Activated naive CD4-positive, alpha-beta T cell treated with anti-CD3 and anti-CD28 coated beads, Interleukin-2, amount 50 U/mL, for 16 hours (primary cell): ENCODE measurements at regions not wholly inside any gene's neighbourhood (a gene's known extent, or its start where the extent isn't known, plus 50 kb on each side); places are given as distances from the start of the nearest gene placed in this dataset.

Source experiments
- DNase-seq: peaks from one replicate; pipeline ENCODE4 v3.0.0-alpha.2; 2020

DNA sequence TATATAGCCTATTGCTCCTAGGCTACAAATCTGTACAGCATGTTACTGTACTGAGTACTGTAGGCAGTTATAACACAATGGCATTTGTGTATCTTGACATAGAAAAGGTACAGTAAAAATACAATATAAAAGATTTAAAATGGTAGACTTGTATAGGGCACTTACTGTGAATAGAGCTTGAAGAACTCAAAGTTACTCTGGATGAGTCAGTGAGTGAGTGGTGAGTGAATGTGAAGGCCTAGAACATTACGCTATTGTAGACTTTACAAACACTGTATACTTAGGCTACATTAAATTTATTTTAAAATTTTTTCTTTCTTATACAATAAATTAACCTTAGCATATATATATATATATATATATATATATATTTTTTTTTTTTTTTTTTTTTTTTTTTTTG lies 140.0 kb upstream of the UBE2E1 start:
- no peak for DNase-seq

DNA sequence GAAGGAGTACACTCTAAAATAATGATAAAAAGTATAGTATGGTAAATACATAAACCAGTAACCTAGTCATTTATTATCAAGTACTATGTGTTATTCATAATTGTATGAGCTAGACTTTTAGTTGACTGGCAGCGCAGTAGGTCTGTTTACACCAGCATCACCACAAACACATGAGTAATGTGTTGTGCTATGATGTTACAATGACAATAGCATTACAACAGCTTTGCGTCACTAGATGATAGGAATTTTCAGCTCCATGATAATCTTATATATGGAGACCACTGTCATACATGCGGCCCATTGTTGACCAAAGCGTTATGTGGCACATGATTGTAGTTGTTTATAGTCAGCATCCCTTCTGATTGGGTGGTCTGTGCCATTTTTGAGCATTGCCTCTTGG lies 138.9 kb upstream of the UBE2E1 start:
- no peak for DNase-seq

DNA sequence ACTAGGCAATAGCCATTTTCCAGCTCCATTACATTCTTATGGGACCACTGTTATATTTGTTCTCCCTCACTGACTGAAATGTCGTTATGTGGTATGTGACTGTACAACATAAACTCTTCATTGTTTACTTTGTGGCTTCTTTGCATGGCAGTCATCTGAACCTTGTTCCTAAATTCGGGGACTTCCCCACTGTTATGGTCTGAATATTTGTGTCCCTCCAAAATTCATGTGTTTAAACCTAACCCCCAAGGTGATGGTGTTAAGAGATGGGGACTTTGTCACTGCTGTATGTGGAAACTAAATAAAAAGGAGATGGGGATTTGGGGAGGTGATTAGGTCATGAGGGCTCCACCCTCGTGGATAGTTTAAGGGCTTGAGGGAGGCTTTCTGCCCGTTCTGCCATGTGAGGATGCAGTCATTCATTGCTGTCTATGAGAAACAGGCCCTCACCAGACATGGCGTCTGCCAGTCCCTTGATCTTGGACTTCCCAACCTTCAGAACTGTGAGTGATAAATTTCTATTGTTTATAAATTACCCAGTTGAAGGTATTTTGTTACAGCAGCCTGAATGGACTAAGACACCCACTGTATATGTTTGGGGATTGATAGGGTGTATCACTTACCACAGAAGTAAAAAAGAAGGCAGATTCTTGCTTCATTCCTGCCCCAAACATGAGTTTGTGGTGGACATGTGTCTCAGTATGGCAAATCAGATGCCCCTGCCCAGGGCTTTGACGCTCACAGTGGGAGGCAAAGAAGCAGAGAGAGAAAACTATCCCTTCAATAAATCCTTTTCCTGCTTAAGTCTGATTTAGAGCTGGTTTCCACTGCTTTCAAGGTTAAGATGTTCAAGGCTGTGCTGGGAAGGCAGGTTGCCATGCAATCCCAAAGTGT lies 138.0 kb upstream of the UBE2E1 start:
- no peak for DNase-seq

DNA sequence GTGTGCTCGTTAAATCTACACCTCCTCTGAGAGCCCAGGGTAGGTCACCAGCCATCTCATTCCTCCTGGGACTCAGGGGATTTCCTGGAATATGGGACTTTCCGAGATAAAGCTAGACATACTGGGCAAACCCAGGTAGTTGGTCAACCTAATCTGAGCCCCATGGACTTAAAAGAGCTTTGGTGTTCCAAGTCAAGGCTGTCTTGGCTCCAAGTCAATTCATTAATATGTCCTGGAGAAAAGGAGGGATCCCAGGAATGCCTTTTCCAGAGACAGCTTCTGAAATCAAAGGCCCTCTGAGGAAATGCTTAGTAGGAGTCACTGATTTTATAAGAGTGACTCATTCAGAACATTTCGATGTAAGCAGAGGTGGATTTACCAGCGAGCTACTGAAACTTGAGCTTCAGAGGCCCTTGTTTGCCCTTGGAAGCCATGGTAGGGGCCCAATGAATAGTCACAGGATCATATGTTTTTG lies 137.3 kb upstream of the UBE2E1 start:
- DNase-seq, result no peak

DNA sequence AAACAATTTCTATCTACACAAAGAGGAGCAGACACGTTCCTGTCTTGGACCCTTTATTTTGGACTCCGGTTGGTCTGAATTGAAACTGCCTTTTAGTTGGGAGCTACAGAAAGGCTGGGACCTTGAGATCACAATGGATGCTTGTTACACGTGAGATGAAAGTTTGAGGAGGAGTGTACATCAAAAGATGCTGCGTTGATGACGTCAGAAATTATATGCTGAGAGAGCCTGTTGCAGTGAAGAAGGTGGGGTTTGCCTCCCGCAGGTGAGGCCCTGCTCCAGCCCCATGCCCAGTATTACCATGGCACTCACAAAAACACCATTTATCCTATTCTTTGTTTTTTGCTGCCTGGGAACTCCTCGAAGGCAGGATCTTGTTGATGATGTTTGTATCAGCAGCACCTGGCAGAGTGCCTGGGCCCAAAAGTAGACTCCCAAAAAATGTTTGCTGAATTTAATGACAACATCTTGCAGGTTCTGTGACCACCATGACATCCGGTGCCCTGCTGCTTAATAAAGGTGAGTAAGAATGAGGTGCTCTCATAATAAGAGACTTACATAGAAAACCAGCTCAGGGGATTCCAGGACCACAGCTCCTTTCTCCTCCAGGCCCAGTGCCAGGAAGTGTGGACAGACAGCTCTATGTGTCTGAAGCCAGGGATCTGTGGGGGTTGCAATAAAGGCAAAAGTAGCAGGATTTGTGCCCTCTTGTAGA lies 136.1 kb upstream of the UBE2E1 start:
- no peak for DNase-seq

DNA sequence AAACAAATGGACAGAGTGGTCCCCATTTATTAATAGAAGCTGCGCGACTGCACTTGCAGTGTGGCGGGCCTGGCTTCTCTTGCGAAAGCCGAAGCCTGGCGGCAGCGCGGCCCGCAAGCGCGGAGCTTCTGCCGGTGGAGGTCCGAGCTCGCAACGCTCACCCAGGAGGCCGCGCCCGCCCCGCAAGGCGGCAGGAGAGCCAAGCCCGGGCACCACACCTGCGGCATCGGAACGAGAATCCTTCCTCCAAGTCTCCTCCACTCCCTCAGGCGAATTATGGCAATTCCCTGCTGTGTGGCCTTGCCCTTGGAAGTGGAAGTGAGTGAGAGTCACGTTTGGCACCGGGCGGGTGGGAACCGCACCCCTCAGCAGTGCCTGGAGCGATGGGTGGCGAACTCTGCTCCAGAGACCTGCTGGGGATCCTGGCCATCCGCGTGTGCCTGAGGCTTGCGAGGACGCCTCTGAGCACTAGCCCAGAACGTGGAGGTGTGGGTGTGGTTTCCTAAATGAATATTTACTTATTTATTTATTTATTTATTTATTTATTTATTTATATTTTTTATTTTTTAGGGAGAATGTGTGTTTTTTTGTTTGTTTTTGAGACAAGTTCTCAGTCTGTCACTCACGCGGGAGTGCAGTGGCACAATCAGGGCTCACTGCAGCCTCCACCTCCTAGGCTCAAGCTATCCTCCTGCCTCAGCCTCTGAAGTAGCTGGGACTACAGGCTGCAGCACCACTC lies 133.7 kb upstream of the UBE2E1 start:
- DNase-seq, result no peak

DNA sequence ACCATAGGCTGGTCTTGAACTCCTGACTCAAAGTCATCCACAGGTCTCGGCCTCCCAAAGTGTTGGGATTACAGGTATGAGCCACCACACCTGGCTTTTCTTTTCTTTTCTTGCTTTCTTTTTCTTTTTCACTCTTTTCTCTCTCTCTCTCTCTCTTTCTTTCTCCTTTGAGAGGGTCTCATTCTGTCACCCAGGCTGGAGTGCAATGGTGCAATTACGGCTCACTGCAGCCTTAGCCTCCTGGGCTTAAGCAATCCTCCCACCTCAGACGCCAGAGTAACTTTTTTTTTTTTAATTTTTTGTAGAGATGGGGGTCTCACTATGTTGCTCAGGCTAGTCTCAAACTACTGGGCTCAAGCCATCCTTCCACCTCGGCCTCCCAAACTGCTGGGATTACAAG lies 133.1 kb upstream of the UBE2E1 start:
- no peak for DNase-seq

DNA sequence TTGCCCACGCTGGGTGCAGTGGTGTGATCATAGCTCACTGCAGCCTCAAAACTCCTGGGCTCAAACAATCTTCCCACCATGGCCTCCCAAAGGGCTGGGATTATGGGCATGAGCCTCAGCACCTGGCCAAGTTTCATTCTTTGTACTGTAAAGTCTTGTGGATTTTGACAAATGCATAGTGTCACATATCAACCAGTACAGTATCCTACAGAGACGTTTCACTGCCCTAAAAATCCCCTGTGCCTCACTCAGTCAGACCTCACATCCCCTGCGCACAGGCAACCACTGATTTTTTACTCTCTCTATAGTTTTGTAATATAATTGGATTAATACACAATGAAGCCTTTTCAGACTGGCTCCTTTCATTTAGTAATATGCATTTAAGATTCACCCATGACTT lies 130.7 kb upstream of the UBE2E1 start:
- DNase-seq, result no peak

DNA sequence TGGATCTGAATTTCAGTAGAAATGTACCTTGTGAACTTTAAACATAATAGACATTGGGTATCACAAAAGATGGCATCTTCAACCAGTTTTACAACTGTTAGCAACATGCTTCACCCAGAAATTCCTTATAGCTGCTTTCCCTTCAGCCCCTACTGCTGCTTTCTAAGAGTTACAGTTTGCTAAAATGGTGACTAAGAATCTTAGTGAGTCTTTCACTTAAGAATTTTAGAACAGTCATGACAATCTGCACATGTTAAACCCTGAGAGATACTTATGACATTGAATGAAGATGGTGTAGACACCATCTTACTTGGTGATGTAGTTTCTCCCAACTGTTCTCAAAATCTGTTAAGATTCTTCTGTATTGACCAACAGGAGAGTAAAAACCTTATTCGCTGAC lies 129.7 kb upstream of the UBE2E1 start:
- no peak for DNase-seq

DNA sequence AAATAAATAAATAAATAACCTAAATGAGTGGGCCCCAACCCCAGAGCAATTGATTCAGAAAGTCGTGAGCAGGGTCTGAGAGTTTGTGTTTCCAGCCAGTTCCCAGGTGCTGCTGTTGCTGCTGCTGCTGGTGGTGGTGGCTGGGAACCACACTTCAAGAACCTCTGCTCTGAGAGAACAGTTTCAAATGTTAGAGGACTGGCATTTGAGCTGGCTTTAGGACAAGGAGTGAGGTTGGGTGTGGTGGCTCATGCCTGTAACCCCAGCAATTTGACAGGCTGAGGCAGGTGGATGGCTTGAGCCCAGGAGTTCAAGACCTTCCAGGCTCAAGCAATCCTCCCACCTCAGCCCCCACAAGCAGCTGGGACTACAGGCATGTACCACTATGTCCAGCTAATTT lies 123.1 kb upstream of the UBE2E1 start:
- DNase-seq, result no peak

DNA sequence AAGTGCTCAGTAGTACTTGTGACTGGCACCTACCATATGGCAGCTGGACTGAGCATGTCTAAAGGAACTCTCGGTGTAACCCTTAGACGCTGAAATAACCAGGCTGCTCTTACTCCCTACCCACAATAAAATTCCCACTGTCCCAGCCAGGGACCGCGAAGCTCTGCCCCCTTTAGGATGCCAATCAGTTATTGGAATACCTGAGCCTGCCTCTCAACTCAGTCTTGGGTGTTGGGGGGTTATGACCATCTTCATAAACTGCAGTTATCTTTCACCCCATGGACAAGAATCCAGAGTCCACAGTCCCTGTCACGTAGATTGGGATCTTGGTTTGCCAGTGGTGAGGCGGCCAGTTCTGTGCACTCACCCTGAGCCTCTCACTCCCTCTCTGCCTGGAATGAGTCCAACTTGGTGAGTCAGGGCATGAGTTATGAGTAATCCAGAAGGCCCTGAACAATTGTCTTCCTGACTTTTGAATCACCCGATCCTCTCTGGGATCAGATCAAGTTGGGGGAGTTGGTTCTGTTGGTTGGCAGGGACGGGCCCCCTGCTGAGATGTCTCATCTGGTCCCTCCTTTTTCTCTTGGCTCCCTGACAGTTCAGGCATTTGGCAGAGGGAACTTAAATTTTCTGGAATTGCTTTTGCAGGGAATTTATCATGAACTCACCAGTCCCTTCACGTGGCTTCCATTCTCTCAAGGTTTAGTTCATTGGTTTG lies 120.1 kb upstream of the UBE2E1 start:
- no peak for DNase-seq

DNA sequence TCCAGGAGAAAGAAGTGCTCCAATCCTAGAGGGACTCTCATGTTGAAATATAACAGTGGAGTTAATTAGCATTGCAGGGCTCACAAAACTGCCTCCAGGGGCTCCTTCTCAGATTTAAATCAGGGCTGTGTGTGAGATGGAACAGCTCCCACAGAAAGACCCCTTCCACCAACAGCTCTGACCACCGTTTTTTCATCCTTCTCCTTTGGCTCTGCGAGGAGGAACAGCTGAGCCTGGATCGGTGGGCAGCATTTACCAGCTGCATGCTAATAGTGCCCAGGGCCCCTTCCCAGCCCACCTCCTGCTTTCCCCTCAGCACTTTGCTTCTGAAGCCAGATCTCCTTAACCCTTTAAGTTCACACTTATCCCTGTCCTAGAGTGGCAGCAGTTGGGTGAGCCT lies 119.2 kb upstream of the UBE2E1 start:
- no peak for DNase-seq

DNA sequence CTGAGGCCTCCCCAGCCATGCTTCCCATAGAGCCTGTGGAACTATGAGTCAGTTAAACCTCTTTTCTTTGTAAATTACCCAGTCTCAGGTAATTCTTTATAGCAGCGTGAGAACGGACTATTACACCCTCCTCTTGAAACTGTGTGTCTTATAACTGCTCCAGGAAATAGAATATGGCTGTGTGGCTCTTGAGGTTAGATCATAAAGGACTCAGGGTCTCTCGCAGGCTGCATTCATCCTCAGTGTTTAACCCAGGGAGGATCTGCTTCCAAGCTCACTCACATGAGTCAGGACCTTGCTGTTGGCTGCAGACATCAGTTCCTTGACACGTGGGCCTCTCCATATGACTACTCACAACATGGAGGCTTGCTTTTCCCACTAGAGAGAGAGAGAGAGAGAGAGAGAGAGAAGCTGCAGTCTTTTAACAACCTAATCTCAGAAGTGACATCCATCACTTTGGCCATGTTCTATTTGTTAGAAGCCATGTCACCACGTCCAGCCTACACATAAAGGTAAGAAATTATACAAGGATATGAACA lies 114.3 kb upstream of the UBE2E1 start:
- DNase-seq, result no peak

DNA sequence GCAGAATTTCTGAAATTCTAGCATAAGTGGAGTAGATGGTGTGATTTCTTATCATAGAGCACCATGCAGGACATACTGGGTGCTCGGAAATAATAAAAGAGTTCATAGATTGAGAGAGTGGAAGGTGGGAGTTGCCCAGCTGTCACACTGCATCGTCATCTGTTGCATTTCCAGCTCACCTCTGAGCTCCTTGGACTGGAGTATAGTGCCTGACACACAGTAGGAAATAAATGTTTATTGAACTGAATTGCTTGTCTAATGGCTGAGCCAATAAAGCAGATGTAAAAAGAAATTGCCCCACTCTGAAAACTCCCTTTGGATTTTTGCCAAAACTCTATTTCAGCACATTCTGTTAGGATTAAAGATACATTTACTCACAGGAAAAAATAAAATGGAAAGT lies 108.9 kb upstream of the UBE2E1 start:
- DNase-seq, result no peak

DNA sequence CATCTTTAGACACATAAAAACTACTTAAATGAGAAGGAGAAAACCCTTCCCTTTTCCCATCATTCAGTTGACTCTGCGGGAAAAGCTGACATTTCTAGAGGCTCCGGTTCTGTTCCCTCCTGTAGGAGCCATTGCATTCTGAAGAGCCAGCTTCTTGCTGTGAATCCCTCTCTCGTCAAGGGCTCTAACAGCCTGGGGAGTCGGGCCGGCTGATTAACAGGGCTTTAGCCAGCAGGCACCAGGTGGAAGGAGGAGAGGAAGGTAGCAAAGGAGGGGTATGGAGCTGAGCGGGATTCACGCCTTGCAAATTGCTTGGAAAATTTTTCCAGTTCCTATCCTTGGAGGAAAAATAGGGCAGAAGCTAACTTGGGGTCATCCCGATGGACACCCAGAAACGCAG lies 108.3 kb upstream of the UBE2E1 start:
- no peak for DNase-seq

DNA sequence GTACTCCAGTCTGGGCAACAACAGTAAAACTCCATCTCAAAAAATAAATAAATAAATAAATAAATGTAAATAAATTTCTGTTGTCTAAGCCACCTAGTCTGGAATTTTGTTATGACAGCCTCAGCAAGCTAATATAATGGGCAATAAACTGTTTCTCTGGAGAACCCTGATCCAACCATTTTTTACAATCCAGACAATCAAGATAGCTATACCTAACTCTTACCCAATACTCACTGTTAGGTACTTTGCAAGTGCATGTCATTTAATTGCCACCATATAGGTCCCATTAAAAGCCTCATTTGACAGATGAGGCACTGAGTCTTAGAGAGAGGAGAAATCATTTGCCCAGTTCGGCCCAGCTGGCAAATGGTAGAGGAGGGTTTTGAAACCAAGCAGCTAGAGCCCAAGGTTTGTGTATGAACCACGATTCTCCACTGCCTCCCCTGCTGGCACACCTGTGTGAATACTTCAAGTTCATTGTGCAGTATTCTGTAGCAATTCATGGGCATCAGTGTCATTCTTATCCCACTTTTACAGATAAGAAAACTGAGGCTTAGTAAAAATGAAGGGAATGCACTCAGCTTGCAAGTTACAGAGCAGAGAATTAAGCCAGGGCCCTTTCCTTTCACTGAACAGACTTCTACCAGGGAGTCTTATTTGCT lies 107.0 kb upstream of the UBE2E1 start:
- DNase-seq, result no peak

DNA sequence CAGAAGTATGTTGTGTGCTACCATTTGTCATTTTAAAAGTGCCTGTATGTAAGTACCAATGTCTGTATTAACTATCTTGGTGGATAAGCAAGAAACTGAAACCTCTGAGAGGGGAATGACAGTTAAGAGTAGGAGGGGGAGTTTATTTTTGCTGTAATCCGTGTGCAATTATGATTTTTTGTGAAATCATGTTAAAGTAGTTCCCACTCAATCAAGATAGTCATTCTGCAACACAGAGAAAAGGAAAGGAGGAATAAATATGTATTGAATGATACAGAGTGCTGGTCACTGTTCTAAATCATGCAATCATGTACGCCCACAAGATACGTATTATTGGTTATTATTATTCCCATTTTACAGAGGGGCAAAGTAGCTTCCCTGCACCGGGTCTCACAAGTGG lies 105.1 kb upstream of the UBE2E1 start:
- no peak for DNase-seq

DNA sequence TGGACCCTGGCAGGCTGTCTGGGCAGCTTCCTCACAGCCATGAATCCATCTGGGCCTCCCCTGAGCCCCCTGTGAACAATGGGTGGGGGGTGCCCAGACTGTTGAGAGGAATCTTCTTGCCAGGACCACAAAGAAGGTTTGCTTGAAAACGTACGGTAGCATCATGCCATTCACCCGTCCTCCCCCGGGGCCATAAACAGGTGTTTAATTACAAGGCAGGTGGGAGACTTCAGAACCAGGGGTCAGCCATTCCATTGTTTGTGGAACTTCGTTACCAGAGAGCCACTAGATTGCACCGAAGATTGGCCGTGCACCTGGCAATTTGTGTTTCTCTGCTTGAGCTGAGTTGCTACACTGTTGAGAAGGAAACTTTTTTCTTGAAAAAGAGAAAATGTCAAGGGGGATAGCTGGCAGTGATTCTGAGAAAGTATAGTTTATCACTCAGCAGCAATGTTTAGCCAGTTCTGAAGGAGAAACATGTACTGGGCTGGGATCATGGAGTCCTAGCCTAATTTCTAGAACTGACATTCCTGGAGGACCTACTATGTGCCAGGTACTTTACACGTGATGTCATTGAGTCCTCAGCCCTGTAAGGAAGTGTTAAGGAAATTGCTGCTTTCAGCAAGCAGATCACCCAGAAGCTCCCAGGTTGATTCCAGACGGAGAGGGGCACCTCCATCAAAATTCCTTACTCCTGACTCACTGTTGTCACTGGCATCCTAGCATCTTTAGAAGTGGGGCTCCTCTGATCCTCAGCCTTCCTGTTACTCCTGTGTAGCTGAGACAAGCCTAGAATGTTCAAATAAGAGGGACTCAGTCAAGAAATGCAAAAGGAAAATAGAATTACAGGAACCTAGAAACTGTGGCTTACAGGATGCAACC lies 103.8 kb upstream of the UBE2E1 start:
- no peak for DNase-seq

DNA sequence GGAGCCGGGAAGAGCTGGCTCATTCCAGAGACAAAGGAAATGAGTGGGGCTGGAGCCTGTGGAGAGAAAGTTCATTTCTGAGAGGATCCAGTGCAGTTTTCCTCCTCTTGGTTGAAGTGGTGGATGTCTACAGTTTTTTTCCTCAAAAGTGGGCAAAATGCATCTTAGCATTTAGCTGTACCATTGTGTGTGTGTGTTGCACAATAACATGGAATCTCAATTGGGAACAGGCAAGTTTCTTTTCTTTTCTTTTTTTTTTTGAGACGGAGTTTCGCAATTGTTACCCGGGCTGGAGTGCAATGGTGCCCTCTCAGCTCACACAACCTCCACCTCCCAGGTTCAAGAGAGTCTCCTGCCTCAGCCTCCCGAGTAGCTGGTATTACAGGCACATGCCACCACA lies 101.5 kb upstream of the UBE2E1 start:
- no peak for DNase-seq

DNA sequence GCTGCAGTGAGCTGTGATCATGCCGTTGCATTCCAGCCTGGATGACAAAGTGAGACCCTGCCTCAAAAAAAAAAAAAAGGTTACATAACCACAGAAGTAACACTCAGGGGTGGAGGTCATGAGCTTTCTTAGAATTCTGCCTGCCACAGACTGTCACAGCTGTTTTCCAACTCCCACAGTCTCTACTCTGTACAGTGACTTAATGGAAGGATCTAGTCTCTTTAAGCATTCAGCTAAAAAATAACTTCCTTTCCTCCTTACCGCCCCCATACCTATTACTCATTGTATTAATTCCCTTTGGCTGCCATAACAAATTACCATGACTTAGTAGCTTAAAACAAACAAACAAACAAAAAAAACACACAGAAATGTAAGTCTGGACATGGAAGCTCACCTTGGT lies 99.6 kb upstream of the UBE2E1 start:
- no peak for DNase-seq

DNA sequence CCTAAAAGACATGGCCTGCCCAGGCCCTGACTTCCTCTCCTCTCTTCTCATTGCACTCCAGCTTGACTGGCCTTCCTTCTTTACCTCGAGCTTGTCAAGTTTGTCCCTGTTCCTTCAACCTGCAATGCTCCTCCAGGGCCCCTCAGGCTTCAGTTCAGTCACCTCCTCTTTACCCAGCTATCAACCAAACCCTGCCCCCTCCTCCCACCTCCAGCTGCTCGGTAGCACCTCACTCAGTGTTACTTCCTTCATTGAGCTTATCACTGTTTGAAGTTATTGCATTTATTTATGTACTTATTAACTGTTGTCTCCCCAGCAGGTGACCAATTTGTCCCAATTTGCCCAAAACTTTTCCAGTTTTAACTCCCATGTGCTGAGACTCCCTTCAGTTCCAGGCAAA lies 95.8 kb upstream of the UBE2E1 start:
- DNase-seq, result no peak
